H1 (cell line): ENCODE measurements at regions not wholly inside any gene's neighbourhood (a gene's known extent, or its start where the extent isn't known, plus 50 kb on each side); places are given as distances from the start of the nearest gene placed in this dataset.

Experiments used
- CTCF ChIA-PET: fragments of 300-600 bp; sonication (Branson Sonifier 250); formaldehyde crosslinking; loops from one replicate; lab custom pipeline; 2021; ENCODE audit not compliant: partially characterized antibody; lab: Charles Lee
- POLR2A ChIA-PET: fragments of 300-600 bp; sonication (Branson Sonifier 250); formaldehyde crosslinking; loops from one replicate; lab custom pipeline; 2021; ENCODE audit warnings: inconsistent platforms; ENCODE audit not compliant: partially characterized antibody; lab: Charles Lee
- DNase-seq, 2 experiments: peaks; one replicate each; pipeline versions ENCODE4 v3.0.0 to v3.0.0-alpha.2; 2010 to 2022; ENCODE audit warnings: low spot score in 2 of 2, low read depth in 1 of 2, mixed read lengths in 1 of 2
- FAIRE-seq: peaks from 2 replicates; lab custom pipeline; 2011; peaks lifted over from hg19 to GRCh38; lab: Jason Lieb, UNC
- H2AFZ ChIP-seq: 2 replicates; pipeline ENCODE4 v1.8.1; 2012; ENCODE audit warnings: low read length, inconsistent platforms
- H2AK5ac ChIP-seq: 2 replicates; pipeline ENCODE4 v1.6.1; 2013; ENCODE audit warnings: low read depth, low read length
- H2BK120ac ChIP-seq: replicated peaks from 2 replicates; pipeline ENCODE3; 2013; ENCODE audit warnings: low read depth, low read length, inconsistent platforms
- H2BK12ac ChIP-seq: 2 replicates; pipeline ENCODE4 v1.6.1; 2013; ENCODE audit warnings: low read depth, low read length
- H2BK15ac ChIP-seq: 2 replicates; pipeline ENCODE4 v1.6.1; 2013; ENCODE audit warnings: low read length
- H2BK20ac ChIP-seq: 2 replicates; pipeline ENCODE4 v1.6.1; 2013; ENCODE audit warnings: low read length
- H2BK5ac ChIP-seq: 2 replicates; pipeline ENCODE4 v1.6.1; 2013; ENCODE audit warnings: low read depth, low read length
- H3K14ac ChIP-seq: 2 replicates; pipeline ENCODE4 v1.6.1; 2013; ENCODE audit warnings: inconsistent platforms; ENCODE audit not compliant: insufficient read length
- H3K18ac ChIP-seq: 2 replicates; pipeline ENCODE4 v1.6.1; 2013; ENCODE audit warnings: low read length; ENCODE audit errors: extremely low read depth
- H3K23ac ChIP-seq: 2 replicates; pipeline ENCODE4 v1.6.1; 2013; ENCODE audit warnings: inconsistent platforms; ENCODE audit not compliant: insufficient read length
- H3K23me2 ChIP-seq: 2 replicates; pipeline ENCODE4 v1.6.1; 2013; ENCODE audit warnings: low read depth, low read length
- H3K27ac ChIP-seq: 2 replicates; pipeline ENCODE4 v1.6.1; 2011; ENCODE audit warnings: low read depth, low read length, inconsistent platforms
- H3K27me3 ChIP-seq, 4 experiments: replicated peaks in 1 of 4; 1 replicate in 1 of 4; 2 replicates in 3 of 4; pipeline versions ENCODE4 v1.6.1 to v1.8.1; 2011 to 2013; ENCODE audit warnings: low read length in 3 of 4, mild to moderate bottlenecking in 3 of 4, inconsistent platforms in 2 of 4, mixed read lengths in 2 of 4, moderate library complexity in 1 of 4; ENCODE audit not compliant: control insufficient read depth in 3 of 4, insufficient read depth in 3 of 4; ENCODE audit errors: extremely low read depth in 1 of 4
- H3K36me3 ChIP-seq, 4 experiments: 2 replicates each; pipeline versions ENCODE4 v1.6.1 to v1.8.1; 2011 to 2013; ENCODE audit warnings: mild to moderate bottlenecking in 4 of 4, low read length in 3 of 4, moderate library complexity in 2 of 4, control low read depth in 1 of 4, inconsistent platforms in 1 of 4; ENCODE audit not compliant: insufficient read depth in 4 of 4, control insufficient read depth in 2 of 4
- H3K4ac ChIP-seq: replicated peaks from 2 replicates; pipeline ENCODE3; 2013; ENCODE audit warnings: low read length, low read depth, mixed read lengths, inconsistent platforms; ENCODE audit not compliant: insufficient read length
- H3K4me1 ChIP-seq, 4 experiments: replicated peaks in 1 of 4; 1 replicate in 1 of 4; 2 replicates in 3 of 4; pipeline versions ENCODE4 v1.6.1 to v1.8.1; 2011 to 2013; ENCODE audit warnings: low read length in 3 of 4, inconsistent platforms in 2 of 4, mixed read lengths in 1 of 4; ENCODE audit not compliant: insufficient read depth in 4 of 4, control insufficient read depth in 3 of 4
- H3K4me2 ChIP-seq, 2 experiments: 2 replicates each; pipeline versions ENCODE4 v1.6.1 to v1.8.1; 2011 to 2013; ENCODE audit warnings: low read depth in 2 of 2, low read length in 2 of 2, control low read depth in 1 of 2, inconsistent platforms in 1 of 2, mild to moderate bottlenecking in 1 of 2; ENCODE audit not compliant: insufficient read depth in 1 of 2
- H3K4me3 ChIP-seq, 4 experiments: fragments of 200-600, 300-600 bp in 1 of 4; sonication (generic), shearing (Covaris generic), sonication (Bioruptor Twin) in 1 of 4; 2 replicates each; pipeline versions ENCODE4 v1.5.1 to v1.8.1; 2011 to 2016; ENCODE audit warnings: low read length in 4 of 4, low read depth in 3 of 4, control low read depth in 2 of 4, inconsistent platforms in 2 of 4, mild to moderate bottlenecking in 2 of 4, mixed read lengths in 1 of 4, moderate library complexity in 1 of 4; ENCODE audit not compliant: insufficient read depth in 2 of 4; ENCODE audit errors: extremely low read depth in 1 of 4
- H3K56ac ChIP-seq: replicated peaks from 2 replicates; pipeline ENCODE3; 2013; ENCODE audit warnings: low read depth, mild to moderate bottlenecking, mixed read lengths, low read length, inconsistent platforms; ENCODE audit not compliant: insufficient read length
- H3K79me1 ChIP-seq: 2 replicates; pipeline ENCODE4 v1.6.1; 2013; ENCODE audit warnings: low read depth, low read length, control low read depth
- H3K79me2 ChIP-seq, 2 experiments: 2 replicates each; pipeline versions ENCODE4 v1.6.1 to v1.8.1; 2012 to 2013; ENCODE audit warnings: low read length in 2 of 2, mild to moderate bottlenecking in 2 of 2, inconsistent platforms in 1 of 2; ENCODE audit not compliant: insufficient read depth in 2 of 2, control insufficient read depth in 1 of 2
- H3K9ac ChIP-seq, 4 experiments: replicated peaks in 1 of 4; 1 replicate in 1 of 4; 2 replicates in 3 of 4; pipeline versions ENCODE4 v1.6.1 to v1.8.1; 2011 to 2013; ENCODE audit warnings: low read depth in 3 of 4, low read length in 3 of 4, control low read depth in 2 of 4, mild to moderate bottlenecking in 2 of 4, moderate library complexity in 2 of 4, inconsistent platforms in 1 of 4; ENCODE audit errors: extremely low read depth in 1 of 4
- H3K9me3 ChIP-seq, 2 experiments: 2 replicates each; pipeline versions ENCODE4 v1.6.1 to v1.8.1; 2012 to 2013; ENCODE audit warnings: mild to moderate bottlenecking in 2 of 2, moderate library complexity in 2 of 2, control low read depth in 1 of 2, inconsistent platforms in 1 of 2, low read depth in 1 of 2, low read length in 1 of 2, mixed read lengths in 1 of 2; ENCODE audit not compliant: insufficient read depth in 2 of 2
- H4K20me1 ChIP-seq, 2 experiments: replicated peaks in 1 of 2; 2 replicates each; pipeline versions ENCODE3 to v1.8.1; 2011 to 2013; ENCODE audit warnings: inconsistent platforms in 2 of 2, low read length in 2 of 2, mild to moderate bottlenecking in 1 of 2; ENCODE audit not compliant: insufficient read depth in 2 of 2, control insufficient read depth in 1 of 2
- H4K5ac ChIP-seq: 2 replicates; pipeline ENCODE4 v1.6.1; 2013; ENCODE audit warnings: low read length, low read depth, mixed read lengths, inconsistent platforms; ENCODE audit not compliant: insufficient read length
- H4K8ac ChIP-seq: 2 replicates; pipeline ENCODE4 v1.8.0; 2013; ENCODE audit warnings: mild to moderate bottlenecking, moderate library complexity, low read length, inconsistent platforms; ENCODE audit not compliant: insufficient read depth; ENCODE audit errors: extremely low read depth
- H4K91ac ChIP-seq: replicated peaks from 2 replicates; pipeline ENCODE3; 2013; ENCODE audit warnings: low read length, mixed read lengths, inconsistent platforms; ENCODE audit not compliant: insufficient read length
- CEBPB ChIP-seq: IDR thresholded peaks from 2 replicates; pipeline ENCODE4 v1.6.1; 2012; ENCODE audit warnings: low read depth, low read length
- CHD1 ChIP-seq: IDR thresholded peaks from 2 replicates; pipeline ENCODE4 v1.6.1; 2012; ENCODE audit warnings: low read depth, low read length, improper control_type of control experiment
- CREB1 ChIP-seq: IDR thresholded peaks from 2 replicates; pipeline ENCODE4 v1.6.1; 2012; ENCODE audit warnings: inconsistent platforms
- EGR1 ChIP-seq: IDR thresholded peaks from 2 replicates; pipeline ENCODE4 v1.6.1; 2011; ENCODE audit warnings: low read depth, low read length, borderline replicate concordance
- EP300 ChIP-seq, 2 experiments: IDR thresholded peaks; 1 replicate in 1 of 2; 2 replicates in 1 of 2; pipeline ENCODE4 v1.6.1; 2011 to 2012; ENCODE audit warnings: low read depth in 2 of 2, low read length in 2 of 2, mild to moderate bottlenecking in 2 of 2, borderline replicate concordance in 1 of 2, inconsistent platforms in 1 of 2, moderate library complexity in 1 of 2
- FOSL1 ChIP-seq: IDR thresholded peaks from 2 replicates; pipeline ENCODE4 v1.6.1; 2011; ENCODE audit warnings: mild to moderate bottlenecking, low read depth, low read length, moderate library complexity; ENCODE audit not compliant: insufficient read depth
- GABPA ChIP-seq: IDR thresholded peaks from 2 replicates; pipeline ENCODE4 v1.6.1; 2011; ENCODE audit warnings: mild to moderate bottlenecking, low read length, moderate library complexity, borderline replicate concordance; ENCODE audit not compliant: insufficient read depth
- KDM4A ChIP-seq: IDR thresholded peaks from one replicate; pipeline ENCODE4 v1.7.1; 2012; ENCODE audit warnings: low read depth, mild to moderate bottlenecking, moderate library complexity, low read length, inconsistent platforms; ENCODE audit not compliant: severe bottlenecking
- KDM5A ChIP-seq: fragments of 200-600 bp; IDR thresholded peaks from 2 replicates; pipeline ENCODE4 v1.7.1; 2012; ENCODE audit warnings: mild to moderate bottlenecking, low read length, inconsistent platforms, mixed read lengths
- MAX ChIP-seq: IDR thresholded peaks from 2 replicates; pipeline ENCODE4 v1.6.1; 2012; ENCODE audit warnings: inconsistent platforms
- RBBP5 ChIP-seq: IDR thresholded peaks from 2 replicates; pipeline ENCODE4 v1.7.1; 2012; ENCODE audit warnings: low read depth, mild to moderate bottlenecking, inconsistent platforms, low read length, moderate library complexity, borderline replicate concordance
- RXRA ChIP-seq: IDR thresholded peaks from 2 replicates; pipeline ENCODE4 v1.6.1; 2011; ENCODE audit warnings: low read depth, mild to moderate bottlenecking, low read length, moderate library complexity; ENCODE audit not compliant: insufficient read depth
- SP1 ChIP-seq: IDR thresholded peaks from 2 replicates; pipeline ENCODE4 v1.6.1; 2011; ENCODE audit warnings: low read depth, low read length
- SUZ12 ChIP-seq: fragments of 200-600 bp; sonication (generic); IDR thresholded peaks from 2 replicates; pipeline ENCODE4 v1.6.1; 2012; ENCODE audit warnings: mild to moderate bottlenecking, inconsistent platforms, low read length, moderate library complexity, mixed read lengths
- WGBS, 2 experiments: shearing (Covaris generic) in 1 of 2; methylation state at CpG; one replicate each; pipeline versions ENCODE4 v1.1.6 to v1.1.7; 2013 to 2015; ENCODE audit warnings: low lambda C conversion rate in 2 of 2, mixed read lengths in 2 of 2, inconsistent platforms in 1 of 2, low coverage in 1 of 2, missing lambda C conversion rate in 1 of 2; ENCODE audit not compliant: insufficient replicate concordance in 2 of 2, insufficient coverage in 1 of 2, insufficient read length in 1 of 2; ENCODE audit errors: extremely low coverage in 1 of 2, missing lambda C conversion rate in 1 of 2; 5-methylcytosine and 5-hydroxymethylcytosine counted together

DNA sequence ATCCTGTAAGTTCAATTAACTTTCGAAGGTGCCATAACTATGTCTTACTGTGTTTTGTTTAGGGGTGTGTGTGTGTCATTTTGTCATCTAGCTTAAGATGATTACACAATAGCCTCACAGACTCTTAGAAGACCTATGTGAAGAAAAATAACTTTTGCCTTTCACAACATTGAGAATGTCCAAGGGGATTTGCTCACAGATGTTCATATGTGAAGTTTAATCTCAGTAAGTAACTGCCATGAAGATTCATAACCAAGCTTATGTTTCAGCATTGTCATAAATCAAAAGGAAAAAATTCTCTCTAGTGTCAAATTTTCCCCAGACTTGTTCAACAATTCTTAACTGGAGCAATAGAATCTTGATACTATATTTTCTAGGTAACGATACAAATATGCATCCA is 226.1 kb upstream of the PRKD1 start:
- Histone ChIP-seq H3K27me3 (no peaks in the 10 kb centered on the region), H3K9me3 (no peaks in the 10 kb centered on the region), H4K5ac (no peak overlapping the region), H2BK120ac (no peak overlapping the region), H3K23me2 (no peaks in the 10 kb centered on the region), H2BK5ac (no peak overlapping the region), H2BK15ac (no peak overlapping the region), H4K91ac (no peak overlapping the region), H2AK5ac (no peak overlapping the region), H2BK20ac (no peak overlapping the region), H3K79me2 (no peaks in the 10 kb centered on the region), H3K36me3 (no peaks in the 10 kb centered on the region), H2AFZ (no peak overlapping the region), H3K79me1 (no peaks in the 10 kb centered on the region), H3K9ac (no peak overlapping the region), H3K56ac (no peak overlapping the region), H3K27ac (no peak overlapping the region), H3K4me2 (no peak overlapping the region), H3K18ac (no peak overlapping the region), H4K20me1 (no peaks in the 10 kb centered on the region), H3K4ac (no peak overlapping the region), H3K4me1 (no peaks in the 10 kb centered on the region; a peak in 1 of 7 replicates), H2BK12ac (no peak overlapping the region), H4K8ac (no peak overlapping the region), H3K23ac (no peak overlapping the region), H3K14ac (no peak overlapping the region), H3K4me3 (no peak overlapping the region)
- no peak for DNase-seq
- WGBS, 2 experiments = 100% methylated on average over 2 of the region's 2 CpGs; no CpG with 5 or more reads in 1 of the 2 experiments
- ChIA-PET POLR2A (no interaction called here), CTCF (interaction anchor here (1.1 kb wide), 1 partner anchor 117 kb away, joined by 3 read pairs; no protein-coding TSS in a partner anchor)
- no peak for FAIRE-seq
- TF ChIP-seq EP300 (IDR thresholded peaks at IDR 0.05; ENCODE audit: borderline replicate concordance in 1 of 2, low read depth in 2 of 2, low read length in 2 of 2) (no peak), SUZ12 (no peak), FOSL1 (no peak), KDM4A (no peak), MAX (no peak), RXRA (no peak), CREB1 (no peak), KDM5A (no peak), RBBP5 (no peak), EGR1 (no peak), SP1 (no peak), CEBPB (no peak), GABPA (no peak), CHD1 (no peak)
